PC-9 (cell line): ENCODE measurements at regions not wholly inside any gene's neighbourhood (a gene's known extent, or its start where the extent isn't known, plus 50 kb on each side); places are given as distances from the start of the nearest gene placed in this dataset.

Source experiments
- BruUV-seq: library from RNA; stranded (reverse); fragments of 400-500 nt; replicated peaks from 2 replicates; lab custom pipeline; 2021; lab: Mats Ljungman, UMichigan
- CTCF ChIA-PET: fragments of 300-600 bp; sonication (Branson Sonifier 250); formaldehyde crosslinking; loops from one replicate; lab custom pipeline; 2022; ENCODE audit warnings: antibody characterized with exemption; lab: Charles Lee
- POLR2A ChIA-PET: fragments of 300-600 bp; sonication (Branson Sonifier 250); formaldehyde crosslinking; loops from one replicate; lab custom pipeline; 2022; ENCODE audit warnings: antibody characterized with exemption; ENCODE audit not compliant: unreplicated experiment; lab: Charles Lee
- DNase-seq, 2 experiments: peaks; one replicate each; pipeline versions ENCODE4 v3.0.0 to v3.0.0-alpha.2; 2015 to 2022; ENCODE audit warnings: mixed read lengths in 1 of 2
- H2AFZ ChIP-seq: fragments of 200-600 bp; sonication (generic); 2 replicates; pipeline ENCODE4 v1.8.1; 2017; ENCODE audit warnings: antibody characterized with exemption
- H3F3A ChIP-seq: fragments of 200-600 bp; sonication (generic); 2 replicates; pipeline ENCODE4 v1.8.1; 2017; ENCODE audit warnings: antibody characterized with exemption, mild to moderate bottlenecking, low read depth; ENCODE audit not compliant: insufficient read depth
- H3K27ac ChIP-seq: fragments of 200-600 bp; sonication (generic); 2 replicates; pipeline ENCODE4 v1.6.1; 2016; ENCODE audit warnings: mixed run types
- H3K27me3 ChIP-seq: fragments of 200-600 bp; sonication (generic); 2 replicates; pipeline ENCODE4 v1.6.1; 2016; ENCODE audit warnings: low read depth, mixed run types; ENCODE audit not compliant: insufficient read depth
- H3K36me3 ChIP-seq: fragments of 200-600 bp; sonication (generic); 2 replicates; pipeline ENCODE4 v1.6.1; 2016; ENCODE audit warnings: low read depth, mixed run types
- H3K4me1 ChIP-seq: fragments of 200-600 bp; sonication (generic); replicated peaks from 2 replicates; pipeline ENCODE4 v1.6.1; 2016; ENCODE audit warnings: mixed run types; ENCODE audit not compliant: insufficient read depth
- H3K4me2 ChIP-seq: fragments of 200-600 bp; sonication (generic); 2 replicates; pipeline ENCODE4 v1.6.1; 2017; ENCODE audit warnings: mixed run types
- H3K4me3 ChIP-seq: fragments of 200-600 bp; sonication (generic); 2 replicates; pipeline ENCODE4 v1.6.1; 2016; ENCODE audit warnings: mixed run types
- H3K79me2 ChIP-seq: fragments of 200-600 bp; sonication (generic); 2 replicates; pipeline ENCODE4 v1.6.1; 2017; ENCODE audit warnings: low read depth, mixed run types
- H3K9me2 ChIP-seq: fragments of 200-600 bp; sonication (generic); 2 replicates; pipeline ENCODE4 v1.8.1; 2017; ENCODE audit warnings: mild to moderate bottlenecking; ENCODE audit not compliant: insufficient read depth
- H3K9me3 ChIP-seq: fragments of 200-600 bp; sonication (generic); 2 replicates; pipeline ENCODE4 v1.8.1; 2016; ENCODE audit warnings: low read depth; ENCODE audit not compliant: insufficient read depth
- H4K20me1 ChIP-seq: fragments of 200-600 bp; sonication (generic); 2 replicates; pipeline ENCODE4 v1.8.1; 2017; ENCODE audit not compliant: insufficient read depth
- CTCF ChIP-seq: fragments of 200-600 bp; sonication (generic); conservative IDR thresholded peaks from 2 replicates; pipeline ENCODE4 v1.6.1; 2017; ENCODE audit warnings: mixed run types, antibody characterized with exemption, mild to moderate bottlenecking, moderate library complexity
- EZH2 ChIP-seq: fragments of 200-600 bp; sonication (generic); IDR thresholded peaks from 2 replicates; pipeline ENCODE4 v1.8.0; 2017; ENCODE audit warnings: antibody characterized with exemption, low read depth
- intact Hi-C: fragments of 100-400 bp; cut with micrococcal nuclease; formaldehyde crosslinking; loops from one replicate; pipeline ENCODE4 v1.10.0; 2022; ENCODE audit not compliant: unreplicated experiment

- Histone ChIP-seq H3K9me2 (no peaks in the 10 kb centered on the region), H2AFZ (no peak overlapping the region), H3K36me3 (no peaks in the 10 kb centered on the region), H3K4me3 (no peak overlapping the region), H3K4me1 (no peaks in the 10 kb centered on the region), H3K27ac (no peak overlapping the region), H3K9me3 (no peaks in the 10 kb centered on the region), H3F3A (no peaks in the 10 kb centered on the region), H3K79me2 (no peaks in the 10 kb centered on the region), H3K27me3 (peaks cover 77% of the 10 kb centered on the region), H4K20me1 (no peaks in the 10 kb centered on the region), H3K4me2 (no peak overlapping the region)
- intact Hi-C loops: no loop called here
- no TSS peak for BruUV-seq
- POLR2A ChIA-PET: no interaction called here
- no peak for DNase-seq
- no peak for TF ChIP-seq CTCF
- no peak for TF ChIP-seq EZH2
- CTCF ChIA-PET: no interaction called here
These were observed 78.1 kb upstream of the NRXN3 start for GRCh38 chr14:78092040-78092439.

GRCh38 chr14:78103271-78103670 is 66.9 kb upstream of the NRXN3 start:
- no peak overlapping the region for H2AFZ ChIP-seq

GRCh38 chr14:78104160-78104559 is 66.0 kb upstream of the NRXN3 start:
- H3K79me2 ChIP-seq: no peaks in the 10 kb centered on the region
- BruUV-seq: no TSS peak
- no peak overlapping the region for H3K27ac ChIP-seq
- CTCF ChIA-PET: no interaction called here
- no peak overlapping the region for H2AFZ ChIP-seq
- no peak overlapping the region for H3K4me2 ChIP-seq
- H3K9me3 ChIP-seq: no peaks in the 10 kb centered on the region; the same call in 1 of the 2 replicates
- TF ChIP-seq EZH2 (no peak), CTCF (no peak)
- no peak overlapping the region for H3K4me3 ChIP-seq
- H4K20me1 ChIP-seq: no peaks in the 10 kb centered on the region; the same call in 1 of the 2 replicates
- peaks cover 38% of the 10 kb centered on the region for H3K27me3 ChIP-seq
- no peaks in the 10 kb centered on the region for H3K4me1 ChIP-seq
- POLR2A ChIA-PET: no interaction called here
- intact Hi-C loops: no loop called here
- H3K36me3 ChIP-seq: no peaks in the 10 kb centered on the region
- H3K9me2 ChIP-seq: no peaks in the 10 kb centered on the region; the same call in 1 of the 2 replicates
- DNase-seq: no peak
- no peaks in the 10 kb centered on the region for H3F3A ChIP-seq

More at GRCh38 chr14:78103271-78103670, 66.9 kb upstream of the NRXN3 start:
- Histone ChIP-seq H3F3A (no peaks in the 10 kb centered on the region), H3K27ac (no peak overlapping the region), H3K9me2 (no peaks in the 10 kb centered on the region; the same call in 1 of the 2 replicates), H3K4me2 (no peak overlapping the region), H3K79me2 (no peaks in the 10 kb centered on the region), H3K4me1 (no peaks in the 10 kb centered on the region), H3K27me3 (peaks cover 44% of the 10 kb centered on the region), H3K9me3 (no peaks in the 10 kb centered on the region; the same call in 1 of the 2 replicates), H3K36me3 (no peaks in the 10 kb centered on the region), H4K20me1 (no peaks in the 10 kb centered on the region), H3K4me3 (no peak overlapping the region)
- intact Hi-C loops: no loop called here
- CTCF ChIA-PET: no interaction called here
- BruUV-seq: no TSS peak
- TF ChIP-seq EZH2 (no peak), CTCF (no peak)
- no peak for DNase-seq
- POLR2A ChIA-PET: no interaction called here
